ENCODE measurements at regions not wholly inside any gene's neighbourhood (a gene's known extent, or its start where the extent isn't known, plus 50 kb on each side); places are given as distances from the start of the nearest gene placed in this dataset.
"Not testable (repeated sequence)": the region's sequence is repeated elsewhere in the genome, so short reads cannot be mapped to it uniquely, and the experiment has no call there.

DNA sequence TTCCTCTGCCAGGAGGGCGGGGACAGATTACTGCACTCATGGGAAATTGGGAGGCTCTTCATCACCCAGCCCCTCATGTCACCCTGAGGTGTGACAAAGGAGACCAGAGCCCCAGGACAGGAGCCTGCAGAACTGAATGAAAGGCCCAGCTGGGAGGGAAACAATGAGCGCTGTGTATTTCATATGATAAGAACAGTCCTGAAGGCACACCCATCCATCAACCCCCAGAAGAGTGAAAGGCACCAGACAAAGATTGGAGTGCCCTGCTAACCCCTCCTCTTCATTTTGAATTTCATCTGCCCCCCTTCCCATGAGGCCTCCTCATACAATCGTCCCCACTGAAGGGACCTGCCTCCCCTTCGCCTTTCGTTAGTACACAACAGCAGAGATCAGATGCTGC lies 160.0 kb upstream of the PRICKLE2 start:
- DNase-seq = no peak

DNA sequence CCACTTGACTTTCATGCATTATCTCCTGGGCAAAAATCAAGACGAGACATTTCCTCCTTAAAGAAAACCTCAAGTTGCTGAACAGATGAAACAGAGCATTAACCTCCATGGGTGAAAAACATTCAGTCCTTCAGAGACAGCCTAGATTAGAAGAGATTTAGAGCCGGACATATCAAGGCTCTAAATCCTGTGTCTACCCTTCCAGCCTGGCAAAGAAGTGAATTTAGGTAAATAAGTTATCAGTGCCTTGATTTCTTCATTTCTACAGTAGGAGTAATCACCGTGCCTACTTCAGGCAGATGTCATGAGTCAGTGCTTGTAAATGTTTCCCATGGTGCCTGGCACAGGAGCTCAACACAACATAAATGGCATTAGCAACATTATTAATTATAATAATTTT lies 159.3 kb upstream of the PRICKLE2 start:
- DNase-seq = no peak

DNA sequence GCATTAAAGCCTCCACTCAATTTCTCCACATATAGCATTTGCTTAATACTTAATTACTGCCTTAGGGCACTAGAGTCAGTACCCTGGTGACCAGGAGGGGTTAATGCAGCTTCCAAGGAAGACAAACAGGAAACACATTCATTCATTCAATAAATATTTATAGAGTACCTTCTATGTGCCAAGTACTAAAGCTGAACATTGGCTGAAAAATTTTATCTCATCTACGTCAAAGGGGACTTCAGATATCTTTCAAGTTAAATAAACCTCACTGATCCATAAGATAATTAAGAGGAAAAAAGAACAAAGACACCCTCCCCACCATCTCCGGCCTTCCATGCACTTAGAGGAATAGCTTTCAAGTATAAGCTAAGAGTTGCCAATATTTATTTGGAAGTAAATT lies 156.9 kb upstream of the PRICKLE2 start:
- DNase-seq = no peak

DNA sequence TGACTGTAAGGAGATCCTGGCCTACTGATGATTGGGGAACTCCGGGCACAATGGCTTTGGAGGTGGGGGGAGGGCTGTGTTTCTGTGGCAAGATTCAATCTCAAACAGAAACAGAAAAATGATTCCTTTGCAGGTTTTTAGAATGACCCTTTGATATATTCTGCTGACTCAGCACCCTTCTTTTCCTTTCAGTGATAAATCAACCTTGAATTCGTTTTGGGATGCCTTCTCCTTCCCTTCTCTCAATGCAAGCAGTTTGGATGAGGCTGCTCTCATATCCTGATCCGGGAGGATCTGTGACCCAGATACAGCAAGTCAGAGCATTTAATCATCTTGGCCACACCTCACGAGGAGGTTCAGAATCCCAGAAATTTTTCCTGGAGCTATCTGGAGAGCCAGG lies 156.1 kb upstream of the PRICKLE2 start:
- DNase-seq = no peak

DNA sequence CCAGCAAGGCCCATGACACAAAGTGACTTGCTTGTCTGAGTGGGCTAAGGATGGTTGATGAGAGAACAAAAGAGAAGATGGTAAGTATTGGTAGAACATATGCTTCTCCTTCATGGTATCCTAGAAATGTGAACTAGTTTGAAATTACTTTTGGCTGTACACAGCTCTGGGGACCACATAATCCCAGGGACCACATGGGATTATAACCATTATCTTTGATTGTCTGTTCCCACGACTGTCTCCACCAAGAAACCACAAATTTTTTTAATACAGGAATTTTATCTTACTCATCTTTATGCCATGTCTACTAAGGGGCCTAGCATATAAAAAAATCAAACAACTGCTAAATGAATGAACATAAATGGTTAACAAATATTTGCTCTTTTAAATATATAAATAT lies 155.3 kb upstream of the PRICKLE2 start:
- no peak for DNase-seq

DNA sequence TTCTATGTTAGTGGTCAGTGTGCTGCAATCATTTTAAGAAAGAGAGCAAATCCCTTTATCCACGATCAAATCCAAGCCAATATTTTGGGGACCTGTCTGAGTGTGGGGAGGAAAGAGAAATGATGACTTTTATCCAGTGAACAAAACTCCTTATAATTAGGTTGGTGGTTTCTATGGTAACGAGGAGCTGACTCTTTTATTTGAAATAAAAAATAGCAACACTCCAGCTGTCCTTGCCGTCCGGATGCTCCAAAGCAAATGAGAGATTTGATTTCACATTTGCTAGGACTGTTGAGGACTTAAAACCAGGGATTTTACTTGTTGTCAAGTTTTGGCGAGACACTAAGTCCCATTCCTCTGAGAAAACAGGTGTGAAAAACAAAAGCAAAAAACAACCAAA lies 154.0 kb upstream of the PRICKLE2 start:
- no peak for DNase-seq

DNA sequence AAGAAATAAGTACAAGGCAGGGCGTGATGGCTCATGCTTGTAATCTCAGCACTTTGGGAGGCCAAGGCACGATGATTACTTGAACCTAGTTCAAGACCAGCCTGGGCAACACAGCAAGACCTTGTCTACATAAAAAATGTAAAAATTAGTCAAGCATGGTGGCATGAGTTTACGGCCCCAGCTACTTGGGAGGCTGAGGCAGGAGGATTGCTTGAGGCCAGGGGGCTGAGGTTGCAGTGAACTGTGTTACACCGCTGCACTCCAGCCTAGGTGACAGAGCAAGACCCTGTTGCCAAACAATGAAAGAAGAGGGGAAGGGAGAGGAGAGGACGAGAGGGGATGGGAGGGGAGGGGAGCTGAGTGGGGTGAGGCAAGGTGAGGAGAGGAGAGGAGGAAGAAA lies 152.7 kb upstream of the PRICKLE2 start:
- no peak for DNase-seq

DNA sequence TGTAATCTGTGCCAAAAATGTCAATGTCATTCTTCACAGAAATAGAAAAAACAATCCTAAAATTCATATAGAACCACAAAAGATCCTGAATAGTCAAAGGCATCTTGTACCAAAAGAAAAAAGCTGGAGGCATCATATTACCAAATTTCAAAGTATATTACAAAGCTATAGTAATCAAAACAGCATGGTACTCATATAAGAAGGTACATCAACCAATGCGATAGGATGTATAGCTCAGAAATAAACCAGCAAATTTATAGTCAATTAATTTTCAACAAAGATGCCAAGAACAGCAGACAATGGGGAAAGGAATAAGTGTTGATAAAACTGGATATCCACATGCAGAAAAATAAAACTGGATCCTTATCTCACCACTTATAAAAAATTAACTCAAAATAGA lies 150.5 kb upstream of the PRICKLE2 start:
- no peak for DNase-seq

DNA sequence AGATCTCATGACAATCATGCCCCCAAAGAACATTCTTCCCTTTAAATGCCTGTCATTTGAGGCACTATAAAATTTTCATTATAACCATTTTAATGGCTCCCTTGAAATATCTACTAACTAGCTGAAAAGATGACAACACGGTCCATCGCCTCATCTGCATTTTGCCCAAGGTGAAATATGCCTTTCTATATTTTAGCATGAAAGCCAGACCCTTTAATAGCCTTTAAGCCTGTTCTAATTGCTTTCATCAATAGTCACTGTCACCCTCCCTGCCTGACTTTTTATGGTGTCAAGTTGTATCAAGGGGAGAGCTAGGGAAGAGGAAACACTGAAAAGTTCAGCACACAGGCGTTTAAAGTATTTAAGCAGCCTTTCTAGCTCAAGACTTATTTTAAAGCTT lies 144.1 kb upstream of the PRICKLE2 start:
- no peak for DNase-seq

DNA sequence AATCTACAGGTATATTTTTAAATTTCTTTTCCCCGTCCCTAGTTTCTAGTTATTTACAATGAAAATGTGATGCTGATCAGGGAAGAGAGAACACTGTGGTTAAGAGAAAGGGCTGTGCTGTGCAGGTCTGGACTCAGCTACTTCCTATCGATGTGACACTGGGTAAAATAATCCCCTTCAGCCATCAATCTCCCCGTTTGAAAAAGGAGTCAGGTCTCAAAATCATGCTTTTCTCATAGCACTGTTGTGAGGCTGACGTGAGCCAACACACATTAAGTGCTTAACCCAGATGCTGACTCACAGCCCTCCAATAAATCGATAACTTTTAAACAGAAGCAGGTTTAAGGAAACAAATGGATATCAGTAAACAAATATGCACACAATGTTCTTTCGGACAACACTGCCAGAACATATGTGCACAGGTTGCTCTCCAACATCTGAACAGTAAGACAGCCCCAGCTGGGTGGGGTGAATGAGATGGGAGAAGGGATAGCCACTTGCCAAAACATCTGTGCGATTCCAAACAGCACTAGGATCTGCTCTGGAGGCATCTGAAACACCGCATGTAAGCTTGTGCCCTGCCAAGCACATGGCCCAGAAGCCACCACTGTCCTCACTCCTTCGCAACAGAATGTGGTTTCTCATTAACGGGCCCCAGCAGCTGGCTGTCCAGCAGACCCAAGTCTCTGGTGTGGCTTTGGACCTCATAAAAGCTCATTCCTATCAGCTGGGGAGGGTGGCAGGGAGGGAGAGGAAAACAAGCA lies 143.2 kb upstream of the PRICKLE2 start:
- DNase-seq = no peak

DNA sequence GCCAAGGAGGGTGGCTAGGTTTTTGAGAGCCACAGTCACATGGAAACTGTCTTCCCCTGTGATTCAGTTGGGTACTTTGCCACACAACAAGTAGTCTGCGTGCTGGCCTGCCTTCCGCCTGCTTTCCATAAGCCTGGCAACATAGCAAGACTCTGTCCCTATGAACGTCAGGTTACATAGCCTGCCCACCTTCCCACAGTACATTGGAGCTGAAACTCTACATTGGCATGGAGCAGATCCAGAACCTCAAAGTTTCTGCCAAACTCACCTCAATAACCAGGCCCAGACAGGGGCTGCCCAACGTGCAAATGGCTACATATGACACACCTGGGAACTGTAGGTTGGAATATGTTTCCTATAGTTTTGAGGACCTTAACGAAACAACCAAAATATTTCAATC lies 140.6 kb upstream of the PRICKLE2 start:
- no peak for DNase-seq

DNA sequence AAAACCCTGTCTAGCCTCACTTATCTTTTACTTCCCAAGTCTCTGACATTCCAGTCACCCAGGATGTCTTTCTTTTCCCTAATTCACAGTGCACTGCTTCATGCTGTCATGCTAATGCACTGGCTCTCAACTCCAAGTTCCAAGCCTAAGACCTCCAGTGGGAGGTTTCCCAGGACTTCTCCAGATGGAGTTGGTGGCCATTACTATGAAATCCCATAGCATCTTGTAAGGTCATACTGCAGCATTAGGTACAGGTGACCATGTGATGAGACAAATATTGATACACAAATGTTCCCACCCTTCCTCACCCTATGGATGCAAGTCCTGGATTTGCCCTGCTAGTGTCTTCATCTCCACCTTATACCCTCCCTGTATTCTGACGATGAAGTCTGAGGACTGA lies 138.6 kb upstream of the PRICKLE2 start:
- DNase-seq = no peak

DNA sequence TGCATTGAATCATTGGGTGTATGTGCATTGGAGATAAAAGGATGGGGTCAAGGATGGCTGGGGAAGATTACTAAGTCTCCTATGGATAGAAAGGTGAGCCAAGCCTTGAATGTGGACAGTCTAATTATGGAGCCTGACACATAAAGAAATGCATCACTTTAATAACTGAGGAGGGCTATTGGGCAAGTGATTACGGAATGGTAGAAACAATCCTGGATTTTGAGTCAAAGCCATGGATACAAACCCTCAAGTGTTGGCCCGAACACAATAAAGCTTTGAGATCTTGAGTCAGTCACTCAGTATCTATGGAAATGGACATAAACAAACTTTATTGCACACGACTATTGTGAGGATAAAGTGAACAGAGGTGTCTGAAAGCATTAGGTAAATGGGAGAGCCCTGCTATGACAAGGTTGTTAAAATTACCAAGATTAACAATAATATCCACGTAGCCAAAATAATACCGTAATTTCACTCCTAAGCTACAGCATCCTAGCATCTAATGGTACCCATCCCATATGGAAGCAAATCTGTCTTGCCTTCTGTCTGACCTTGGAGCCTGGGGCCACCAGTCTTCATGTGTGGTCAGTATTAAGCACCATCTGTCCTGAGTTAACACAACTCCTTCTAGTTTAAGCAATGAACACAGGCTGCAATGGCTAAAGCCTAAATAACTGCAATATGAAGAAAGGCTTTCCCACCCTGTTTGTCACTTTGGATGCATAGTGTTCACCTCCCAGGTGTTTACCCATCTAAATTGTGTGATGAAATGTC lies 136.9 kb upstream of the PRICKLE2 start:
- DNase-seq = no peak

DNA sequence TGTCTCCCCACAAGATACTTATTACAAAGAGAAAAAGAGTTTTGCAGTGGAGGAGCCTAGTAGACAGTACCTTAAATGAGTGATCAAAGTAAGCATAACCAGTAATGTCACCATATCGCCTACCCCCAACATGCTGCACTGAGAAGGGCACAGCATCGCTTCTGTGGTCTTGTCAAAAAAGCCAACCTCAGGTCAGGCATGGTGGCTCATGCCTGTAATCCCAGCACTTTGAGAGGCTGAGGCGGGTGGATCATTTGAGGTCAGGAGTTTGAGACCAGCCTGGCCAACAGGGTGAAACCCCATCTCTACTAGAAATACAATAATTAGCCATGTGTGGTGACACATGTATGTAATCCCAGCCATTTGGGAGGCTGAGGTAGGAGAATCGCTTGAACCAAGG lies 135.8 kb upstream of the PRICKLE2 start:
- DNase-seq = not testable (repeated sequence)

DNA sequence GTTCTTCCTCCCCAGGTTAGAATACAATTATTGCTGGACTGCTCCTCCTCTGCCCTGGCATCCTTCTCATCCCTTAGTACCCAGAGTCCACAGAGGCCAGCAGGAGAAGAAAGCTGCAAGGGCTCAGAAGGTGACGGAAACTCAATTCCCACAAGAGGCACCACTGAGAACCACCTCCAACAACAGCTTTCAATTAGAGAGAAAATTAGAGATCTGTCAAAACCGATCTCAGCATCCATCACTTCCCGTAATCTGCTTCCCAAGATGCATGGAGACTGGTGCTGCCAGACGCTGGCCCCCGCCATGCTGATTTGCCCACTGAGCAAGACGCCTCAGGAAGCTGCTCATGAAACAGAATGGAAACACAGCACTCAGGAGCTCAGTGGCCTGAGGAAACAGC lies 135.0 kb upstream of the PRICKLE2 start:
- no peak for DNase-seq

DNA sequence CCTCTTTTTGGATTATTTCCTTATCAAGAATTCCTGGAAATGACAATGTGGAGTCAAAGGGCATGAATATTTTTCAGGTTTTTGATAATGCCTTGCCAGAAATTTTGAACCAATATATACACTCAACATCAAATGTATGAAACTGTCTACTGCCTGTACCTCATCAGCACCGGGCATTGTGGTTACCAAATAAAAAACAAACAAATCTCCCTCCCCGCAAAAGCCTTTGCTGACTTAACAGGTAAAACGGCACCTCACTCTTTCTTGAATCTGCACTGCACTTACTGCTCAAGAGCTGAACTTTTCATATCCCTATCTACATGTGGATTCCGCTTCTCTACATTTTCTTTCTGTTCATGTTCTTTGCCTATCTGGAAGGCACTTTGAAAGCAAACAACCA lies 134.5 kb upstream of the PRICKLE2 start:
- no peak for DNase-seq

DNA sequence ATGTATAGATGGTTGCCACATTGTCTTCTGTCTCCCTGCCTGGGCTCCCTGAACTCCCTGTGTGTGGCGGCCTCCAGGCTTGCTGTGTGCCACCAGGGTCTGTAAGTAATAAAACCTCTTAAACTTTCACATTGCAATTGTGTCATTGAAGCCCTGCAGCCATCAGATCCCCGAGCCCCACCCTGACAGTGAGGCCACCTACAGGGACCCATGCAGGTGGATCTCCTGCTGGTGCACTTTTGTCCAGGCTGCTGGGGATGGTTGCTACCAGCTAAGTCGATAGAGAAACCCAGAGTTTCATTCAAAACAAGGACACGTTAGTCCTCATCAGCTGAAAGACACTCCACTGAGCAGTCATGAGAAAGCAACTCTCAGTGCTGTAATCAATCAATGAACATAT lies 133.6 kb upstream of the PRICKLE2 start:
- no peak for DNase-seq

DNA sequence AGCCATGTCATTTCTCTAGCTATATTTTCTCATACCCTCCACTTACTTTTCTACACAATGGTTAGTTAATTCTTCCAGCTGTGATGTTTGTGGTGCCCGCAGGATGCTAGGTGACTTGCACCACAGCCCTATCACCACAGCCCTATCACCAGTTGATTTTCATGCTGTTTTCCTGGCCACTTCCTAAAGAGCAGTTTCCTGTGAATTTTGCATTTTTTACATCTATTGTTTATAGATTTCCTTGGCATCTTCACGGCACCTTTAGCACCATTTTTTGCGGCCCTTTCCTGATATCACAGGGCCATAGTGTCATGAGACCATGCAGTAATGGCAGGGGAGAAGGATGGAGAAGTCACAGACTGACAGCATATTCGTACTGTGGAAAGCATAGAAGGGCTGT lies 132.9 kb upstream of the PRICKLE2 start:
- no peak for DNase-seq

DNA sequence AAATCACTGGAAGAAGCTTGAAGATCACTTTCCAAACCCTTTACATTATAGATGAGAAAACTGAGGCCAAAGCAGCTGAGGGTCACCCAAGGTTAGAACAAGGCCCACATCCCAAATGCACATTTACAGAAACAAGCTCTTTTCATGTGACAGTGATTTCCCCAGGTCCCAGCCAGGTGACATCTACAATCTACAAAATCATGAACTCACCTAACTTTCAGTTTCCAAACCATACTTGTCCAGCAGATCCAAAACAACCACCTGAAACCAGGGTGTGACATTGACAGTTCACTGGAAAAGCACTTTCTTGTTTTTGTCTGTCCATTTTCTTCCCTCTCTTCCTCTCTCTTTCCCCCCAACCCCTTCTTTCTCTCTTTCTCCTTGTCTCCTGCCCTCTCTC lies 132.2 kb upstream of the PRICKLE2 start:
- DNase-seq = no peak

DNA sequence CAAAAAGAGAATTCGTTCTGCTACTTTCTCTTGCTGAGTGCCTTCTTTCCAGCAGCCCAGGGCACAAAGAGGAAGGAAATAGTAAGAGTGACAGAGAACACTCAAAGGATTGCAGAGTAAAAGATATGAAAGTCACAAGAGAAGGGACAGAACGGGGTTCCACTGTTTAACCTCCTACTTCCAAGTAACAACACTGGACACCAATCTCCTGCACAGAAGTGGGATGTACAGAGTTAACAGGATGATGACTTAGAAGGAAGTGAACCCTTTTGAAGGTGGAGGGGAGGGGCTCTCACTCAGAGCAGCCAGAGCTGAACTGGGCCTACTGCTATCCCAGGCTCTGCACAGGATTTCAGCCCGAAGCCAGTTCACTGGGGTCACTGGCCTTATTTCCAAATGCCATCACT lies 130.1 kb upstream of the PRICKLE2 start:
- no peak for DNase-seq

DNA sequence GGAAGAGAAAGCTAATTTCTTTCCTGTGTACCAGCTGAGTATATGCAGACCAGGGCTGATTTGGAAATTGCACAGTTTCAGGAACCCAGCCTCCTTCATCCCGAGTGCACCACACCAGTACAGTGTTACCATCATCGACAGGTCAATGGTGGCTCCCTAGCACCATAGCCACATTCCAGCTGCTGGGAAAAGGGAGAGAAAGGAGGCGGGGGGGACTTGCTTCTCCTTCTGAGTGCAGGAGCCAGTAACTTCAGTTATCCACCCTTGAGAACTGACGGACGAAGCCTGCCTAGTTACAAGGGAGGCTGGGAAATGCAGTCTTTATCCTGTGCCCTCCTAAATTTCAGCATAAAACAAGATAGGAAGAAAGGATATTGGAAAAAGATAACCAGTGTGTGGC lies 129.7 kb upstream of the PRICKLE2 start:
- no peak for DNase-seq

DNA sequence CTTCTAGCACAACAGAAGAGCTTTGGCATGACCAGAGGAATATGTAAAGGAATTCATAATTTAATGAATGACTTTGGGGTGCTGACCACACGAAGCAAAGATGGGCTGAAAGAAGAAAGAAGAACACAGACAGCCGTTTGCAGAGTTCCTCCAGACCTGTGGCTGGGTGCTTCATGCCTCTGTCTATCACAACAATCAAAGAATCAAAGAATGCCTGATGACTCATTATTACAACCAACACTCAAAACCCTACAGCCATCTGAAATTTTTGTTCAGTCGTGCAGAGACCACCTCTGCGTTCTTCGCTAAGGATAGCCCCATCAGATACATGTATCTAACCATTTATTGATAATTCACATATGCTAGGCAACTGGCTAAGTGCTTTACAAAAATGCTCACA lies 129.0 kb upstream of the PRICKLE2 start:
- no peak for DNase-seq

DNA sequence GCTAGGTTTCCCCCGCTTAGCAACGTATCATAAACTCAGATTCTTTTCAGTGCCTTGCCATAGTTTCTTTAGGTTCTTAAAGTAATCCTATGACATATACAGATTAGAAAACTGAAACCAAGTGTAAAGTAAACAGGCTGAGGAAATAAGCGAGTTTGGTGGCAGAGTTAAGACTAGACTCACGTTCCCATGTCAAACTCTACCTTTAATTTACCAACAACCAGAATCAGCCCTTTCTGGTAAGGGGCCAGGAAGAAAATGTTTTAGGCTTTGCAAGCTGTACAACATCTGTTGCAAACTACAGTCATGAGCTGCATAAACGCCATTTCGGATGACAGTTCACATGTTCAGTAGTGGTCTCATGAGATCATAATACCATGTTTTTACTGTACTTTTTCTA lies 128.0 kb upstream of the PRICKLE2 start:
- no peak for DNase-seq

DNA sequence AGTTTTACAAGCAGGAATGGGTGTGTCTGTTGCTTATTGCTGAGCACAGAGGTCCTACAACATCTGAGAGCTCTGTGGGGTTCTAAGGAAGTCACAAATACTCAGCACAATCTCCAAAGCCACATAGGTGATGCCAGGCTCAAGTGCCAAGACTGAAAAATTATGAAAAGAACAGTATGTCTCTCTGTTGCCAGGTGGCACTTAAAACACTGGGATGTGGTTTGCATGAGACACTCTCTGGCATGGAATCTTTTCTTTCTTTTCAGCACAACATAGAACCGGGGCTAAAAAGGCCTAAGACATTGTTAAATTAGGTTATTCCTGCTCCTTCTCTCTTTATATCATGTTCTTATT lies 127.3 kb upstream of the PRICKLE2 start:
- no peak for DNase-seq

Measured in activated CD4-positive, alpha-beta T cell treated with anti-CD3 and anti-CD28 coated beads, Interleukin-2, Interleukin-6, amounts not matched to agents 100 ng/mL and 50 ng/mL, durations not matched to agents 16 hours and 8 hours (primary cell).